ENCODE measurements at regions not wholly inside any gene's neighbourhood (a gene's known extent, or its start where the extent isn't known, plus 50 kb on each side); places are given as distances from the start of the nearest gene placed in this dataset.

DNA sequence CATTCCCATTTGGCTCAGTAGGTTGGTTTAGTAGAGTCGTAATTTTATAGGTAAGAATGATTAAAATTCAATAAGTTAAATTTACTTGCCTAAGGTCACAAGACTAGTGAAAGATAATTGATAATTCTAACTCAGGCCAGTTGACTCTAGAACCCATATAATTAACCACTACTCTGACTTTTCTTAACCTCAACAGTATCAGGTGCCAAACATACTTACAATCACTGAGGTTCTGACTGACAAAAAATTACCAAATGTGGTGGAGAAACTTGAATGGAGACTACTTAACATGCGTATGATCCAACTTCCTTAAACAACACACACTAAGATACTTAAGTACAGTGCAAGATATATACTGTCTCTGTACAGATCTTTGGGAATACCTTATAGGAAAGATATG is 667.3 kb upstream of the SORCS1 start:
- no peak overlapping the region for H3K9ac ChIP-seq (ENCODE audit: extremely low read depth, insufficient read length, low read length)
- H2BK120ac ChIP-seq (ENCODE audit: low read depth, low read length, poor library complexity, severe bottlenecking): no peak overlapping the region
- H4K5ac ChIP-seq (ENCODE audit: insufficient read length, low read depth, low read length): no peak overlapping the region
- no peak overlapping the region for H2BK20ac ChIP-seq (ENCODE audit: low read depth, low read length, poor library complexity, severe bottlenecking)
- no peak overlapping the region for H3K56ac ChIP-seq (ENCODE audit: insufficient read length, low read depth, low read length)
- no peak overlapping the region for H4K8ac ChIP-seq (replicated peaks; ENCODE audit: insufficient read length, low read depth, low read length)
- Mint-ChIP-seq H3K4me1 (peaks cover 10 to 17% of the 10 kb centered on the region in 2 experiments), H3K4me3 (no peak overlapping the region), H3K36me3 (ENCODE audit: insufficient read depth in 1 of 3, low read depth in 3 of 3) (peaks cover 0 to 19% (median 2%) of the 10 kb centered on the region in 3 experiments; a peak in 5 of 7 replicates), H3K9me3 (peaks cover 9 to 10% of the 10 kb centered on the region in 2 experiments; a peak in 3 of 5 replicates), H3K27ac (no peak overlapping the region), H3K27me3 (ENCODE audit: low read depth) (no peaks in the 10 kb centered on the region)
- no peak overlapping the region for H2AK5ac ChIP-seq (ENCODE audit: insufficient read length, low read length)
- H3K79me1 ChIP-seq (ENCODE audit: insufficient read depth, low read depth, low read length, poor library complexity, severe bottlenecking): no peaks in the 10 kb centered on the region
- H3K18ac ChIP-seq (ENCODE audit: insufficient read length, low read depth, low read length): no peak overlapping the region
- H2BK5ac ChIP-seq (ENCODE audit: insufficient read length, low read length): no peak overlapping the region
- H3K4ac ChIP-seq (ENCODE audit: low read depth, low read length): no peak overlapping the region
- no peaks in the 10 kb centered on the region for H4K20me1 ChIP-seq (ENCODE audit: control insufficient read depth, insufficient read depth, insufficient read length)
- no peak overlapping the region for H3K4me2 ChIP-seq (ENCODE audit: insufficient read depth, insufficient read length, low read length)
- WGBS (ENCODE audit: extremely low coverage, insufficient read length, low lambda C conversion rate): no CpG with 5 or more reads among the region's 2 CpGs
- TF ChIP-seq, protein P1, sequence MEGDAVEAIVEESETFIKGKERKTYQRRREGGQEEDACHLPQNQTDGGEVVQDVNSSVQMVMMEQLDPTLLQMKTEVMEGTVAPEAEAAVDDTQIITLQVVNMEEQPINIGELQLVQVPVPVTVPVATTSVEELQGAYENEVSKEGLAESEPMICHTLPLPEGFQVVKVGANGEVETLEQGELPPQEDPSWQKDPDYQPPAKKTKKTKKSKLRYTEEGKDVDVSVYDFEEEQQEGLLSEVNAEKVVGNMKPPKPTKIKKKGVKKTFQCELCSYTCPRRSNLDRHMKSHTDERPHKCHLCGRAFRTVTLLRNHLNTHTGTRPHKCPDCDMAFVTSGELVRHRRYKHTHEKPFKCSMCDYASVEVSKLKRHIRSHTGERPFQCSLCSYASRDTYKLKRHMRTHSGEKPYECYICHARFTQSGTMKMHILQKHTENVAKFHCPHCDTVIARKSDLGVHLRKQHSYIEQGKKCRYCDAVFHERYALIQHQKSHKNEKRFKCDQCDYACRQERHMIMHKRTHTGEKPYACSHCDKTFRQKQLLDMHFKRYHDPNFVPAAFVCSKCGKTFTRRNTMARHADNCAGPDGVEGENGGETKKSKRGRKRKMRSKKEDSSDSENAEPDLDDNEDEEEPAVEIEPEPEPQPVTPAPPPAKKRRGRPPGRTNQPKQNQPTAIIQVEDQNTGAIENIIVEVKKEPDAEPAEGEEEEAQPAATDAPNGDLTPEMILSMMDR (conservative IDR thresholded peaks at IDR 0.05): no peak
- H3K23ac ChIP-seq (ENCODE audit: insufficient read length, low read depth, low read length): no peak overlapping the region
- H3K9me3 ChIP-seq (ENCODE audit: control insufficient read depth, low read depth, low read length): no peaks in the 10 kb centered on the region
- no peaks in the 10 kb centered on the region for H3K79me2 ChIP-seq (ENCODE audit: insufficient read depth, low read length)
- H3K14ac ChIP-seq (ENCODE audit: insufficient read depth, low read length): no peak overlapping the region
- H3K4me1 ChIP-seq (ENCODE audit: insufficient read depth, low read length): no peaks in the 10 kb centered on the region
- no peak overlapping the region for H3T11ph ChIP-seq (ENCODE audit: low read length)
- no peaks in the 10 kb centered on the region for H3K23me2 ChIP-seq (ENCODE audit: insufficient read length, low read depth, low read length, poor library complexity, severe bottlenecking)
- no peak overlapping the region for H3K27ac ChIP-seq (ENCODE audit: insufficient read length, low read depth, low read length)
- no peaks in the 10 kb centered on the region for H3K27me3 ChIP-seq (ENCODE audit: insufficient read depth, low read length)
- no peak for DNase-seq
- no peak overlapping the region for H2BK15ac ChIP-seq (ENCODE audit: low read depth, low read length)
- no peak overlapping the region for H4K91ac ChIP-seq (ENCODE audit: insufficient read length, low read depth, low read length)
- H2AFZ ChIP-seq (ENCODE audit: low read length): no peak overlapping the region
- H2BK12ac ChIP-seq (ENCODE audit: insufficient read length, low read depth, low read length): no peak overlapping the region

All from H9 (cell line).